HEK293T (cell line): ENCODE measurements at regions not wholly inside any gene's neighbourhood (a gene's known extent, or its start where the extent isn't known, plus 50 kb on each side); places are given as distances from the start of the nearest gene placed in this dataset.

ENCODE experiments used
- CTCF ChIA-PET: fragments of 350-600 bp; formaldehyde crosslinking; extraction: SDS; loops from one replicate; lab custom pipeline; 2021; ENCODE audit warnings: antibody characterized with exemption, inconsistent platforms; lab: Yijun Ruan, JAX
- POLR2A ChIA-PET: fragments of 350-600 bp; formaldehyde crosslinking; extraction: SDS; loops from one replicate; lab custom pipeline; 2020; ENCODE audit warnings: antibody characterized with exemption, inconsistent platforms; lab: Yijun Ruan, JAX
- DNase-seq: peaks from one replicate; pipeline ENCODE4 v3.0.0; 2012; ENCODE audit warnings: mixed read lengths; ENCODE audit errors: extremely low spot score
- ARNT ChIP-seq: fragments of 450-650 bp; IDR thresholded peaks from 2 replicates; pipeline ENCODE4 v1.6.1; 2017; ENCODE audit warnings: mild to moderate bottlenecking
- BHLHE40 ChIP-seq: fragments of 450-650 bp; IDR thresholded peaks from 2 replicates; pipeline ENCODE4 v1.6.1; 2016; ENCODE audit warnings: mild to moderate bottlenecking, moderate library complexity, borderline replicate concordance
- CTBP1 ChIP-seq: fragments of 450-650 bp; IDR thresholded peaks from 2 replicates; pipeline ENCODE4 v1.6.1; 2016; ENCODE audit warnings: borderline replicate concordance
- ELF4 ChIP-seq: fragments of 450-650 bp; IDR thresholded peaks from 2 replicates; pipeline ENCODE4 v1.6.1; 2017; ENCODE audit warnings: antibody characterized with exemption
- FOXA1 ChIP-seq: fragments of 450-650 bp; IDR thresholded peaks from 2 replicates; pipeline ENCODE4 v1.6.1; 2016; ENCODE audit warnings: mild to moderate bottlenecking
- FOXK2 ChIP-seq: fragments of 450-650 bp; IDR thresholded peaks from 2 replicates; pipeline ENCODE4 v1.6.1; 2016; ENCODE audit warnings: mild to moderate bottlenecking
- FOXM1 ChIP-seq: fragments of 450-650 bp; IDR thresholded peaks from 2 replicates; pipeline ENCODE4 v1.6.1; 2017; ENCODE audit warnings: mild to moderate bottlenecking, borderline replicate concordance
- HDGF ChIP-seq: fragments of 450-650 bp; IDR thresholded peaks from 2 replicates; pipeline ENCODE4 v1.6.1; 2017; ENCODE audit warnings: antibody characterized with exemption, borderline replicate concordance
- L3MBTL2 ChIP-seq: fragments of 450-650 bp; conservative IDR thresholded peaks from 2 replicates; pipeline ENCODE4 v1.6.1; 2016; ENCODE audit warnings: mild to moderate bottlenecking
- LEF1 ChIP-seq: fragments of 450-650 bp; IDR thresholded peaks from 2 replicates; pipeline ENCODE4 v1.6.1; 2017; ENCODE audit warnings: mild to moderate bottlenecking, borderline replicate concordance
- NFRKB ChIP-seq: fragments of 450-650 bp; IDR thresholded peaks from 2 replicates; pipeline ENCODE4 v1.6.1; 2016; ENCODE audit warnings: mild to moderate bottlenecking, moderate library complexity
- SP1 ChIP-seq: fragments of 450-650 bp; IDR thresholded peaks from 2 replicates; pipeline ENCODE4 v1.6.1; 2017
- SUZ12 ChIP-seq: fragments of 450-650 bp; IDR thresholded peaks from 2 replicates; pipeline ENCODE4 v1.6.1; 2016; ENCODE audit warnings: mild to moderate bottlenecking
- TARDBP ChIP-seq: fragments of 450-650 bp; IDR thresholded peaks from 2 replicates; pipeline ENCODE4 v1.6.1; 2016
- ZNF384 ChIP-seq: fragments of 450-650 bp; IDR thresholded peaks from 2 replicates; pipeline ENCODE4 v1.6.1; 2016
- TF ChIP-seq, protein P1 (sequence below): fragments of 450-650 bp; IDR thresholded peaks from 2 replicates; pipeline ENCODE4 v1.6.1; 2016

DNA sequence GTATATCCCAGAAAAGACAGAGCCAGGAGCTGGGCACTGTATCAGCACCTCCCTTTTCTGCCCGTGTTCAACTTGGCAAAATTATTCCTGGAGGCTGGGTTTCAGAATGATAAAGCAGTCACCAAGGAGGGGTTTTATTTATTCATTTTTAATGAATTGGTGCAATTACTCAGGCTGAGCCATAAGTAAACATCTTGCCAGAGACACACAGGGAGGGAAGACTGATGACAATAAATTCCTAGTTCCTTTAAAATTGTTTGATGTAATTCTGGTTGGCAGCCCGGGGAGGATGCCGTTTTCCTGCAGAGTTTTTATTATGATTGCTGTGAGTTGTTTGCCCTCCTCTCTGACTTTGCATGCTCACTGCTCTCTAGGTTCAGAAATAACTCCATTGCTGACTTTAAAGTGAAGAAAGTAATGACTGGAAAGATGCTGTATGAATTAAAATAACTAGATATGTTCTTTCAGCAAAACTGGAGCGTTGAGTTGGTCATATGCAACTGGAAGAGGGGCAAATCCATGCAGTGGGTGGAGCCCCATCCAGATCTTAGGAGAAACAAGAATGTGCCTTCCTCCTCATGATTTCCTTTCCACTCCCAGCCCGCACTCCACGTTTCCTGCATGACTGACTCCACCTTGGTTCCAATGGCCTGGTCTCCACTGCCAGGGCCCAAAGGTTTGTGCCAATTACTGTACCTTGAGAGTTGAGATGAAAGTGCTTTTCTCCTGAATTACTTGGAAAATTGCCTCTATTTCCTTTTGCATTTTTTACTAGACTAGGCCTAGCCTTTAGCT is 182.1 kb downstream of the RFC3 start:
- ChIA-PET POLR2A (no interaction called here), CTCF (no interaction called here)
- TF ChIP-seq, protein P1, sequence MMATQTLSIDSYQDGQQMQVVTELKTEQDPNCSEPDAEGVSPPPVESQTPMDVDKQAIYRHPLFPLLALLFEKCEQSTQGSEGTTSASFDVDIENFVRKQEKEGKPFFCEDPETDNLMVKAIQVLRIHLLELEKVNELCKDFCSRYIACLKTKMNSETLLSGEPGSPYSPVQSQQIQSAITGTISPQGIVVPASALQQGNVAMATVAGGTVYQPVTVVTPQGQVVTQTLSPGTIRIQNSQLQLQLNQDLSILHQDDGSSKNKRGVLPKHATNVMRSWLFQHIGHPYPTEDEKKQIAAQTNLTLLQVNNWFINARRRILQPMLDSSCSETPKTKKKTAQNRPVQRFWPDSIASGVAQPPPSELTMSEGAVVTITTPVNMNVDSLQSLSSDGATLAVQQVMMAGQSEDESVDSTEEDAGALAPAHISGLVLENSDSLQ, result peak; percentile 20; the same call in 1 of the 2 replicates
- TF ChIP-seq LEF1, result no peak
- no peak for DNase-seq

DNA sequence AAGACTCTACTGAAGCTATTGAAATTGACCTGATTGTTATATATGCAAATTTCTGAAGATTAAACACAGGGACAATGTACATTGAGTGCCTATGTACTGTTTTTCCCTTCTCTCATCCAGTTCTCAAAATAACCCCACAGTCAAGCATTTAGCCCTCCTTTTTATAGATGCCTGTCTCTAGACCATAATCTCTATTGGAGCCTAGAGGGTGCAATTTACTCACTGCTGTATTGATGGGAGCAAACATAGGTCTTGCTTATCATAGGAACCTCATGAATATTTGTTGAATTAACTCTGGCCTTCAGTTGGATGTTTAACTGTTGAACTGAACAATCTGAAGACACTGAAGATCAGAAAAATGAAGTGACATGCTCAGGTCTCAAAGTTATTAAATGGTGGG is 183.0 kb downstream of the RFC3 start:
- ChIA-PET POLR2A (no interaction called here), CTCF (no interaction called here)
- TF ChIP-seq L3MBTL2, result no peak
- no peak for TF ChIP-seq HDGF
- TF ChIP-seq FOXM1, result no peak
- no peak for TF ChIP-seq LEF1
- TF ChIP-seq FOXK2, result no peak
- TF ChIP-seq FOXA1, result no peak
- no peak for DNase-seq

DNA sequence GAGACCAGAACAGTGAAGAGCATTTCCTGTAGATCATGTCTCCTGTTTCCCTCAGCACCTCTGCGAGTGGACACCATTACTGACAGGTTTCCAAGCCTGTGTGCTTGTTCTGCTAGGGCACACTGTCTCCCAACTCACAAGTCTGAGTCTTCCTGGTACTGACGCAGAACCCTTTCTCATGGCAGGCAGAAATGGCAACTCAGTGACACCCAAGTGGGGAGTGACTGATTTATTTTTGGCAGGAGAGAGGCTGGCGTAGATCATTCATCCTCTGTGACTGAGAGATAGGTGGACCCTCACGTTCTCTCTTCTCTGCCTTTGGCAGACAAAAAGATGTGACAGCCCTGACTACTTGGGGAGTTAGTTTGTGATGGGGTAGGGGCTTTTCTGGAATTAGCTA is 183.4 kb downstream of the RFC3 start:
- no peak for TF ChIP-seq L3MBTL2
- TF ChIP-seq FOXK2, result no peak
- TF ChIP-seq, protein P1, result no peak
- no peak for TF ChIP-seq ZNF384
- TF ChIP-seq BHLHE40, result no peak
- no peak for TF ChIP-seq ARNT
- no peak for TF ChIP-seq SUZ12
- TF ChIP-seq FOXM1, result no peak
- TF ChIP-seq LEF1, result no peak
- no peak for TF ChIP-seq FOXA1
- no peak for TF ChIP-seq CTBP1
- TF ChIP-seq ELF4, result no peak
- TF ChIP-seq TARDBP, result no peak
- TF ChIP-seq HDGF, result no peak
- no peak for TF ChIP-seq NFRKB
- TF ChIP-seq SP1, result no peak
- DNase-seq, result no peak
- CTCF ChIA-PET, result no interaction called here
- POLR2A ChIA-PET, result no interaction called here

DNA sequence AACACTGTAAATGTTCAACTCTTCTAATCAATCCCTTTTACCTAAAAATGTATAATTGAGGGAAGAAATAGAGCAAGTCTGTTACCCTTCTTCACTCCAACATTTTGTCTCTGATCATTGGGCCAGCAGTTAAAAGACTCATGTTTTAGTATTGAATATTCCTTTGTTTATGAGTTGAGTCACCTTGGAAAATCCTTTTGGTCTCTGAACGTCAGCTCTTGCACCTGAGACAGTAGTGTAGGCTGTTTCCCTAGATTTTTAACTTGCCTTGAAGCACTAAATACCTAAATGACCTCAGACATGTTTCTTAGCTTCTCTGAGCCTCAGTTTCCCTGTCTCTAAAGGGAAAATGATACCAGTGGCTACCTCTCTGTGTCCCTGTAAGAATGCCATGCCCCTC is 184.2 kb downstream of the RFC3 start:
- CTCF ChIA-PET, result no interaction called here
- TF ChIP-seq, protein P1, result no peak
- TF ChIP-seq ARNT (no peak), BHLHE40 (no peak), L3MBTL2 (no peak), NFRKB (no peak), FOXM1 (no peak), SP1 (no peak)

DNA sequence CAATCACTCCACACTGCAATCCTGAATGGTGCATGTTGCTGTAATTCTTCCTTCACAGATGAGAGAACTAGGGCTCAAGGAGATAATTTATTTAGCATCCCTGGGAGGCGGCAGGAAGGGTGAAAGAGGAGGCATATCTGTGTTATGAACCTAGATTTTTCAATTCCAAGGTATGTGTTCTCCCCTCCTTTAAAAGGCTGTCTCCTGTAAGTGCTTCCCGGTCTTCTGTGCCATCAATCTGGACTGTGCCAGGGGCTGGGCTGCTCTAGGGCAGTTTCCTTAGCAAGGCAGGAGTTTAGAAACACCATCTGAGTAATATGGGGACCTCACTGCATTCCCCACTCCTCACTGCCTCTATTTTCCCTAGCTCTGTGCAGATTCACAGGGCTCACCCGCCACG is 185.0 kb downstream of the RFC3 start:
- no peak for TF ChIP-seq FOXM1
- POLR2A ChIA-PET, result no interaction called here
- DNase-seq, result no peak
- CTCF ChIA-PET, result no interaction called here

More for the DNA sequence above, 184.2 kb downstream of the RFC3 start:
- POLR2A ChIA-PET, result no interaction called here
- DNase-seq, result no peak

DNA sequence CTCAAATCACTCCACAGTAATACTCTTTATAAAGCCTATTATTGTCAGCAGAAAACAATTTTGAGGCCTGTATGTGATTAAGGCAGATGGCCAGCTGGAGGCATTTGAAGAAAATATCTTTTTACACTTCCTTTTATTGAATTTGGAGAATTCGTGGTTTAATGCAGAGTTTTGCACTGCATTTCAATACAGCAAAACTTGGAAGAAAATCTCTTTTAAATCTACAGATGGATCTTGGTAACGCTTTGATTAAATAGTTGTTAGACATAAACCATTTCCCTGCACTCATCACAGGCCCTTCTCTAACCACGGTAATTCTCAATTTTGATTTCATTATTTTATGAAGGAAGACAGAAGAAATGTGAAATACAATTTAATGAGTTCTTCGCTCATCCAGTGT is 185.7 kb downstream of the RFC3 start:
- POLR2A ChIA-PET, result no interaction called here
- CTCF ChIA-PET, result no interaction called here
- no peak for TF ChIP-seq LEF1
- TF ChIP-seq NFRKB, result no peak
- TF ChIP-seq SP1, result no peak
- no peak for TF ChIP-seq BHLHE40
- no peak for TF ChIP-seq HDGF
- no peak for TF ChIP-seq FOXM1
- no peak for TF ChIP-seq ZNF384
- no peak for TF ChIP-seq ELF4
- no peak for TF ChIP-seq CTBP1
- no peak for TF ChIP-seq ARNT
- TF ChIP-seq, protein P1, result no peak
- no peak for TF ChIP-seq L3MBTL2
- DNase-seq, result no peak
